Kidney epithelial cell (primary cell): ENCODE measurements at regions not wholly inside any gene's neighbourhood (a gene's known extent, or its start where the extent isn't known, plus 50 kb on each side); places are given as distances from the start of the nearest gene placed in this dataset.
A peak's percentile ranks its signal among the peaks of the same experiment; 100 is the strongest.
"Not testable (repeated sequence)": the region's sequence is repeated elsewhere in the genome, so short reads cannot be mapped to it uniquely, and the experiment has no call there.

Experiments
- DNase-seq: peaks from one replicate; pipeline ENCODE4 v3.0.0-alpha.2; 2010; ENCODE audit warnings: low read depth
- H3K27me3 ChIP-seq: 2 replicates; pipeline ENCODE4 v1.6.0; 2011; ENCODE audit warnings: low read length; ENCODE audit not compliant: control insufficient read depth, insufficient read depth
- H3K36me3 ChIP-seq: 2 replicates; pipeline ENCODE4 v1.5.1; 2011; ENCODE audit warnings: low read length; ENCODE audit not compliant: control insufficient read depth, insufficient read depth
- H3K4me3 ChIP-seq: 2 replicates; pipeline ENCODE4 v1.5.1; 2011; ENCODE audit warnings: low read depth, mild to moderate bottlenecking, control low read depth, low read length
- CTCF ChIP-seq: IDR thresholded peaks from 2 replicates; pipeline ENCODE4 v1.5.1; 2011; ENCODE audit warnings: mild to moderate bottlenecking, moderate library complexity, low read length, control low read depth, inconsistent platforms; ENCODE audit not compliant: insufficient read depth, poor library complexity, severe bottlenecking

GRCh38 chr13:28607187-28607955 lies 51.6 kb upstream of the POMP start:
- no peaks in the 10 kb centered on the region for H3K36me3 ChIP-seq
- H3K4me3 ChIP-seq, result no peak overlapping the region
- no peaks in the 10 kb centered on the region for H3K27me3 ChIP-seq
- no peak for TF ChIP-seq CTCF
- peak; percentile 28 for DNase-seq

GRCh38 chr13:28606466-28606865 lies 52.5 kb upstream of the POMP start:
- no peaks in the 10 kb centered on the region for H3K27me3 ChIP-seq
- no peak for TF ChIP-seq CTCF
- no peak overlapping the region for H3K4me3 ChIP-seq
- no peaks in the 10 kb centered on the region for H3K36me3 ChIP-seq
- no peak for DNase-seq

GRCh38 chr13:28605147-28605546 lies 53.8 kb upstream of the POMP start:
- H3K4me3 ChIP-seq, H3K27me3 ChIP-seq, DNase-seq, H3K36me3 ChIP-seq: not testable (repeated sequence)

- Histone ChIP-seq H3K36me3 (no peaks in the 10 kb centered on the region), H3K4me3 (no peak overlapping the region), H3K27me3 (no peaks in the 10 kb centered on the region)
- DNase-seq, result no peak
- no peak for TF ChIP-seq CTCF
Observed at GRCh38 chr13:28603043-28603664, 55.8 kb upstream of the POMP start.

- no peak for TF ChIP-seq CTCF
- Histone ChIP-seq H3K4me3 (no peak overlapping the region), H3K36me3 (no peaks in the 10 kb centered on the region), H3K27me3 (no peaks in the 10 kb centered on the region)
- no peak for DNase-seq
Observed at GRCh38 chr13:28602580-28602979, 56.4 kb upstream of the POMP start.

- DNase-seq, result no peak
- Histone ChIP-seq H3K4me3 (no peak overlapping the region), H3K27me3 (no peaks in the 10 kb centered on the region), H3K36me3 (no peaks in the 10 kb centered on the region)
- no peak for TF ChIP-seq CTCF
Observed at GRCh38 chr13:28601581-28601980, 57.3 kb upstream of the POMP start.
